Mesenchymal stem cell (in vitro differentiated cells and primary cell): ENCODE measurements at regions not wholly inside any gene's neighbourhood (a gene's known extent, or its start where the extent isn't known, plus 50 kb on each side); places are given as distances from the start of the nearest gene placed in this dataset.

Source experiments
- DNase-seq: peaks from one replicate; pipeline ENCODE4 v3.0.0-alpha.2; 2013
- H2AFZ ChIP-seq: one replicate; pipeline ENCODE4 v1.6.1; 2013; ENCODE audit warnings: low read depth, mild to moderate bottlenecking, control low read depth, inconsistent platforms, low read length, moderate library complexity
- H2AK5ac ChIP-seq: 2 replicates; pipeline ENCODE4 v1.6.1; 2013; ENCODE audit warnings: low read length, moderate library complexity, mild to moderate bottlenecking, inconsistent platforms; ENCODE audit not compliant: severe bottlenecking
- H2BK120ac ChIP-seq: one replicate; pipeline ENCODE4 v1.6.1; 2013; ENCODE audit warnings: low read depth, mild to moderate bottlenecking, inconsistent platforms, low read length, moderate library complexity
- H2BK12ac ChIP-seq, 2 experiments: one replicate each; pipeline ENCODE4 v1.6.1; 2013; ENCODE audit warnings: inconsistent platforms in 2 of 2, low read length in 2 of 2, mild to moderate bottlenecking in 2 of 2, moderate library complexity in 2 of 2, control low read depth in 1 of 2
- H2BK15ac ChIP-seq: one replicate; pipeline ENCODE4 v1.6.1; 2013; ENCODE audit warnings: mild to moderate bottlenecking, low read depth, inconsistent platforms; ENCODE audit not compliant: poor library complexity, severe bottlenecking
- H2BK5ac ChIP-seq: 2 replicates; pipeline ENCODE4 v1.6.1; 2013; ENCODE audit warnings: low read depth, mild to moderate bottlenecking, low read length, control low read depth, inconsistent platforms; ENCODE audit not compliant: poor library complexity, severe bottlenecking
- H3K14ac ChIP-seq, 2 experiments: one replicate each; pipeline ENCODE4 v1.6.1; 2013; ENCODE audit warnings: inconsistent platforms in 2 of 2, low read length in 2 of 2, control low read depth in 1 of 2, mild to moderate bottlenecking in 1 of 2, moderate library complexity in 1 of 2
- H3K18ac ChIP-seq, 2 experiments: one replicate each; pipeline ENCODE4 v1.6.1; 2013; ENCODE audit warnings: inconsistent platforms in 2 of 2, low read length in 2 of 2, control low read depth in 1 of 2, low read depth in 1 of 2, mild to moderate bottlenecking in 1 of 2
- H3K23ac ChIP-seq, 2 experiments: one replicate each; pipeline ENCODE4 v1.6.1; 2013; ENCODE audit warnings: inconsistent platforms in 2 of 2, low read length in 2 of 2, mild to moderate bottlenecking in 2 of 2, moderate library complexity in 2 of 2, control low read depth in 1 of 2
- H3K27ac ChIP-seq: 2 replicates; pipeline ENCODE4 v1.5.1; 2013; ENCODE audit warnings: mild to moderate bottlenecking, moderate library complexity, low read length, control low read depth, inconsistent platforms; ENCODE audit not compliant: poor library complexity, severe bottlenecking
- H3K27me3 ChIP-seq, 2 experiments: 2 replicates each; pipeline versions ENCODE4 v1.6.1 to v1.7.0; 2013; ENCODE audit warnings: low read length in 2 of 2, mild to moderate bottlenecking in 2 of 2, moderate library complexity in 2 of 2, control low read depth in 1 of 2, inconsistent platforms in 1 of 2; ENCODE audit not compliant: control insufficient read depth in 1 of 2, insufficient read depth in 1 of 2
- H3K36me3 ChIP-seq, 2 experiments: 2 replicates each; pipeline versions ENCODE4 v1.6.1 to v1.7.0; 2013; ENCODE audit warnings: low read length in 2 of 2, control low read depth in 1 of 2, inconsistent platforms in 1 of 2, low read depth in 1 of 2, mild to moderate bottlenecking in 1 of 2; ENCODE audit not compliant: insufficient read depth in 2 of 2, control insufficient read depth in 1 of 2
- H3K4ac ChIP-seq, 2 experiments: one replicate each; pipeline ENCODE4 v1.6.1; 2013; ENCODE audit warnings: inconsistent platforms in 2 of 2, low read length in 2 of 2, mild to moderate bottlenecking in 2 of 2, moderate library complexity in 2 of 2, control low read depth in 1 of 2, low read depth in 1 of 2
- H3K4me1 ChIP-seq: 2 replicates; pipeline ENCODE4 v1.6.1; 2013; ENCODE audit warnings: low read depth, low read length, control low read depth; ENCODE audit not compliant: control insufficient read depth, insufficient read depth
- H3K4me2 ChIP-seq: 2 replicates; pipeline ENCODE4 v1.6.1; 2013; ENCODE audit warnings: low read length, mild to moderate bottlenecking, inconsistent platforms; ENCODE audit not compliant: poor library complexity, severe bottlenecking
- H3K4me3 ChIP-seq, 2 experiments: 2 replicates each; pipeline versions ENCODE4 v1.5.1 to v1.7.0; 2013; ENCODE audit warnings: low read length in 2 of 2, mild to moderate bottlenecking in 2 of 2, control low read depth in 1 of 2, low read depth in 1 of 2; ENCODE audit not compliant: insufficient read depth in 1 of 2
- H3K79me1 ChIP-seq: replicated peaks from 2 replicates; pipeline ENCODE4 v1.6.1; 2013; ENCODE audit warnings: mild to moderate bottlenecking, control low read depth, low read length, inconsistent platforms; ENCODE audit not compliant: poor library complexity, severe bottlenecking
- H3K9ac ChIP-seq: 2 replicates; pipeline ENCODE4 v1.7.0; 2013; ENCODE audit warnings: mild to moderate bottlenecking, low read length, moderate library complexity
- H3K9me3 ChIP-seq: 2 replicates; pipeline ENCODE4 v1.7.0; 2013; ENCODE audit warnings: mild to moderate bottlenecking, low read length; ENCODE audit not compliant: control insufficient read depth
- H4K8ac ChIP-seq: one replicate; pipeline ENCODE4 v1.6.1; 2013; ENCODE audit warnings: inconsistent platforms, mild to moderate bottlenecking, low read length, moderate library complexity
- H4K91ac ChIP-seq: one replicate; pipeline ENCODE4 v1.6.1; 2013; ENCODE audit warnings: mild to moderate bottlenecking, low read length, inconsistent platforms
- WGBS: methylation state at CpG from one replicate; pipeline ENCODE4 v1.1.7; 2013; ENCODE audit warnings: mixed read lengths; 5-methylcytosine and 5-hydroxymethylcytosine counted together

DNA sequence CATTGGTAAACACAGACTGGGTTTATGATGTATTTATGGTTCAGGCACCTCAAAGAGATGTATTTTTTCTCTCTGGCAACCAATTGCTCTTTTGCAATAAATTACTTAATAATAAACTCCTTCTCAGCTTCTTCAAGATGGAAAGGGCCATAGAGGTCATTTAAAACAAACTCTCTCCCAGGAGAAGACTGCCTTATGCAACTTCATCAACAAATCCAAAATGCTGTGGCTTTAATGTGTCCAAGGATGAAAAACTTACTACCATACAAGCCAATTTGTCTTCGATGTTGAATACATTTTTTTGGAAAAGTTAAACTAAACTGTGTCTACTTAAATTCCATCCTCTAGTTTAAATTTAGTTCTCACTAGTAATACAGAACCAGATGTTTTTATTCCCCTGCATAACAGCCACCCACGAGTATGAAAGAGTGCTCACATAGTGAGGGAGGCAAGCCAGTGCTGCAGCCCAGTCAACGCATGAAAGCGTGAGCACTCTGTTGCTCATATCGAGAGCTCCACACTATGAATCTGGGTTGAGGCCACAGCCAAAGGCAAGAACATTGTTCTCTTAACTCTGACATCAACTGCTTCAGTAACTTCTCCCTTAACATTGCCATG lies 761.3 kb upstream of the GRM7 start:
- H3K79me1 ChIP-seq = no peaks in the 10 kb centered on the region
- no peak overlapping the region for H4K8ac ChIP-seq
- no peak overlapping the region for H2BK12ac ChIP-seq
- 72% methylated on average over 4 of the region's 5 CpGs for WGBS
- H3K9ac ChIP-seq = no peak overlapping the region
- no peak for DNase-seq
- H3K4me3 ChIP-seq = no peak overlapping the region
- H2AK5ac ChIP-seq = no peak overlapping the region
- H2BK5ac ChIP-seq = no peak overlapping the region
- H2BK120ac ChIP-seq = no peak overlapping the region
- no peak overlapping the region for H2AFZ ChIP-seq
- no peak overlapping the region for H3K4me2 ChIP-seq
- no peak overlapping the region for H4K91ac ChIP-seq
- H3K18ac ChIP-seq = no peak overlapping the region
- H3K23ac ChIP-seq = no peak overlapping the region
- H3K14ac ChIP-seq = no peak overlapping the region
- no peaks in the 10 kb centered on the region for H3K4me1 ChIP-seq
- peaks cover 6% of the 10 kb centered on the region for H3K9me3 ChIP-seq
- H3K27me3 ChIP-seq = no peaks in the 10 kb centered on the region
- no peaks in the 10 kb centered on the region for H3K36me3 ChIP-seq
- H3K4ac ChIP-seq = no peak overlapping the region
- H3K27ac ChIP-seq = no peak overlapping the region
- no peak overlapping the region for H2BK15ac ChIP-seq

DNA sequence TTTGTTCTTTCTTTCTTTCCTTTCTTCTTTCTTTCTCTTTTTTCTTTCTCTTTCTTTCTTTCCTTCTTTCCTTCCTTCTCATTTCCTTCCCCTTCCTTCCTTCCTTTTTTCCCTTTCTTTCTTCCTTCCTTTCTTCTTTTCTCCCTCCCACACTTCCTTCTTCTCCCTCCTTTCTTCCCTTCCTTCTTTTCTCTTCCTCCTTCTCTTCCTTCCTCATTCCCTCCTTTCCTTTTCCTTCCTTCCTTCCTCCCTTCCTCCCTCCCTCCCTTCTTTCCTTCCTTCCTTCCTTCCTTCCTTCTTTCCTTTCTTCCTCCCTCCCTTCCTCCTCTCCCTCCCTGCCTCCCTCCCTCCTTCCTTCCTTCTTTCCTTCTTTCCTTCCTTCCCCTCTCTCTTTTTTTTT lies 755.7 kb upstream of the GRM7 start:
- Histone ChIP-seq H3K27me3 (no peaks in the 10 kb centered on the region), H3K4me1 (no peaks in the 10 kb centered on the region), H3K4ac (no peak overlapping the region), H3K9me3 (peaks cover 14% of the 10 kb centered on the region), H2BK5ac (no peak overlapping the region), H3K4me2 (no peak overlapping the region), H3K4me3 (no peak overlapping the region), H3K27ac (no peak overlapping the region), H2BK12ac (no peak overlapping the region), H2AK5ac (no peak overlapping the region), H3K36me3 (no peaks in the 10 kb centered on the region), H3K9ac (no peak overlapping the region), H3K14ac (no peak overlapping the region), H2BK15ac (no peak overlapping the region), H2AFZ (no peak overlapping the region), H4K91ac (no peak overlapping the region), H4K8ac (no peak overlapping the region), H2BK120ac (no peak overlapping the region), H3K18ac (no peak overlapping the region), H3K79me1 (no peaks in the 10 kb centered on the region), H3K23ac (no peak overlapping the region)
- no peak for DNase-seq

DNA sequence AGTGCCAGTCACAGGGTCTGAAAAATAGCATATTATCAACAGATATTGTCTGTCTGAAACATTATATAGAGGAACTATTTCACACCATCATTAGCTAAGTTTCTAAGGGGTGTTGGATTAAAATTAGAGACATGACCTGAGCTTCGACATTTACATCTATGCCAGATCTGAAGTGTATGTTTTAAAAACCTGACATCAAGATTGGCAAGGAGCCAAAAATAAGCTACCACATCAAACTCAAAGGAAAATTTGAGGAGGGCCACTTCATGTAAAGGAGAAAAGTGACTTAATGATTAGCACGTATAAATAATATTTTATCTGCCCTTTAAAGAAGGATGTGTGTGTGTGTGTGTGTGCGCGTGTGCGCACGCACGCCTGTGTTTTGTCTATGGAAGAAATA lies 752.0 kb upstream of the GRM7 start:
- Histone ChIP-seq H4K8ac (no peak overlapping the region), H3K27ac (no peak overlapping the region), H3K9me3 (peaks cover 27% of the 10 kb centered on the region), H3K4me3 (no peak overlapping the region), H3K14ac (no peak overlapping the region), H3K23ac (no peak overlapping the region), H2AK5ac (no peak overlapping the region), H3K27me3 (no peaks in the 10 kb centered on the region), H2BK120ac (no peak overlapping the region), H3K36me3 (no peaks in the 10 kb centered on the region), H3K9ac (no peak overlapping the region), H2BK15ac (no peak overlapping the region), H3K79me1 (no peaks in the 10 kb centered on the region), H2AFZ (no peak overlapping the region), H3K4ac (no peak overlapping the region), H3K18ac (no peak overlapping the region), H3K4me2 (no peak overlapping the region), H4K91ac (no peak overlapping the region), H2BK5ac (no peak overlapping the region), H3K4me1 (no peaks in the 10 kb centered on the region), H2BK12ac (no peak overlapping the region)
- no peak for DNase-seq
- WGBS = 100% methylated on average over 2 of the region's 7 CpGs

DNA sequence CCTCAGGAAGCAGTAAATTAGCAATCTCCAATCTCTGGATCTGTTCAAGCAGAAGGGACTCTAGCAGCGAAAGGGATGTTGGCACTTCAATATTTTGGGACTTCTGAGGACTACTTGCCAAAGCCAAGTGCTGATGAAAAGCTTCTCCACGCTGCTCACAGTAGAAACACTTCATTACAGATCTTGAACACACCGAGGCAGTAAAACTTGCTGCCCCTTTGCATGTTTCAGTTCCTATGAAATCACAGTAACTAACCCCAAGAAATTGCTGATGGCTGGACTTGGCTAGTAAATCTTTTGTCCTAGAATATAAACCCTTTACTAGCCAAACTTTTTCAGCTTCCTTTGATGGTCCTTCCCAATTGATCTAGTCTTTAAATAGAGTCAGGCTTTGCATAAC lies 750.5 kb upstream of the GRM7 start:
- Histone ChIP-seq H2BK5ac (no peak overlapping the region), H3K14ac (no peak overlapping the region), H3K36me3 (no peaks in the 10 kb centered on the region), H3K4me1 (no peaks in the 10 kb centered on the region), H3K79me1 (no peaks in the 10 kb centered on the region), H2BK12ac (no peak overlapping the region), H3K18ac (no peak overlapping the region), H3K4me3 (no peak overlapping the region), H3K4me2 (no peak overlapping the region), H3K9me3 (peaks cover 27% of the 10 kb centered on the region), H3K9ac (no peak overlapping the region), H3K23ac (no peak overlapping the region), H3K27ac (no peak overlapping the region), H2AFZ (no peak overlapping the region), H2AK5ac (no peak overlapping the region), H4K8ac (no peak overlapping the region), H2BK120ac (no peak overlapping the region), H3K4ac (no peak overlapping the region), H4K91ac (no peak overlapping the region), H3K27me3 (no peaks in the 10 kb centered on the region), H2BK15ac (no peak overlapping the region)
- WGBS = 53% methylated on average over 3 of the region's 3 CpGs
- DNase-seq = no peak
